NT2/D1 (cell line): ENCODE measurements at regions not wholly inside any gene's neighbourhood (a gene's known extent, or its start where the extent isn't known, plus 50 kb on each side); places are given as distances from the start of the nearest gene placed in this dataset.

Experiments
- SUZ12 ChIP-seq: IDR thresholded peaks from 2 replicates; pipeline ENCODE4 v1.6.1; 2011; ENCODE audit not compliant: insufficient read length, insufficient read depth; ENCODE audit errors: extremely low read depth
- YY1 ChIP-seq: IDR thresholded peaks from 2 replicates; pipeline ENCODE4 v1.6.1; 2011; ENCODE audit not compliant: insufficient read length, insufficient read depth
- ZNF274 ChIP-seq: IDR thresholded peaks from 2 replicates; pipeline ENCODE4 v1.6.1; 2011; ENCODE audit warnings: mild to moderate bottlenecking, low read depth, low read length

- TF ChIP-seq YY1 (no peak), SUZ12 (no peak), ZNF274 (no peak)
These were observed 149.2 kb upstream of the IRX1 start for GRCh38 chr5:3446410-3446809.
